GM12878 (cell line): ENCODE measurements at regions not wholly inside any gene's neighbourhood (a gene's known extent, or its start where the extent isn't known, plus 50 kb on each side); places are given as distances from the start of the nearest gene placed in this dataset.

ENCODE experiments used
- ATAC-seq: fragments of 200-7000 bp; cut with Tn5 transposase; 3 replicates; pipeline ENCODE4 v1.9.1; 2020; ENCODE audit warnings: mild to moderate bottlenecking, moderate library complexity
- BruUV-seq: library from RNA; stranded (reverse); fragments of 400-500 nt; replicated peaks from 2 replicates; lab custom pipeline; 2021; lab: Mats Ljungman, UMichigan
- CTCF ChIA-PET: fragments of 300-600 bp; sonication (Branson Sonifier 250); formaldehyde crosslinking; extraction: SDS; loops from one replicate; lab custom pipeline; 2021; ENCODE audit warnings: inconsistent platforms; lab: Yijun Ruan, JAX
- POLR2A ChIA-PET: fragments of 350-600 bp; formaldehyde crosslinking; extraction: SDS; loops from one replicate; lab custom pipeline; 2021; ENCODE audit warnings: inconsistent platforms; lab: Charles Lee
- RAD21 ChIA-PET: fragments of 300-600 bp; sonication (Branson Sonifier 250); formaldehyde crosslinking; loops from one replicate; lab custom pipeline; 2023; ENCODE audit warnings: antibody characterized with exemption; ENCODE audit not compliant: unreplicated experiment; lab: Charles Lee
- SMC1A ChIA-PET: fragments of 300-600 bp; sonication (Branson Sonifier 250); formaldehyde crosslinking; loops from one replicate; lab custom pipeline; 2023; ENCODE audit not compliant: unreplicated experiment, uncharacterized antibody; lab: Charles Lee
- DNase-seq: peaks from one replicate; pipeline ENCODE4 v3.0.0-alpha.2; 2011; ENCODE audit warnings: low read depth, low spot score
- FAIRE-seq: peaks from 3 replicates; lab custom pipeline; 2011; peaks lifted over from hg19 to GRCh38; lab: Jason Lieb, UNC
- H2AFZ ChIP-seq: 2 replicates; pipeline ENCODE4 v1.6.0; 2011; ENCODE audit warnings: low read depth, low read length, control low read depth; ENCODE audit not compliant: control insufficient read depth
- H3K27ac ChIP-seq: 2 replicates; pipeline ENCODE4 v1.5.1; 2011; ENCODE audit warnings: control low read depth; ENCODE audit not compliant: control insufficient read depth, insufficient read depth
- H3K27me3 ChIP-seq, 2 experiments: replicated peaks in 1 of 2; 2 replicates each; pipeline versions ENCODE4 v1.6.0 to v1.6.1; 2011; ENCODE audit warnings: low read length in 1 of 2; ENCODE audit not compliant: control insufficient read depth in 2 of 2, insufficient read depth in 2 of 2
- H3K36me3 ChIP-seq, 2 experiments: 2 replicates each; pipeline ENCODE4 v1.5.1; 2011; ENCODE audit warnings: low read length in 1 of 2; ENCODE audit not compliant: control insufficient read depth in 2 of 2, insufficient read depth in 2 of 2
- H3K4me1 ChIP-seq: 2 replicates; pipeline ENCODE4 v1.6.1; 2011; ENCODE audit warnings: mild to moderate bottlenecking, low read length, moderate library complexity, mixed read lengths; ENCODE audit not compliant: control insufficient read depth, insufficient read depth
- H3K4me2 ChIP-seq: 2 replicates; pipeline ENCODE4 v1.6.0; 2011; ENCODE audit warnings: control low read depth; ENCODE audit not compliant: control insufficient read depth, insufficient read depth
- H3K4me3 ChIP-seq: fragments of 200-600 bp; sonication (generic); 2 replicates; pipeline ENCODE4 v1.5.1; 2016
- H3K79me2 ChIP-seq: 2 replicates; pipeline ENCODE4 v1.6.0; 2011; ENCODE audit warnings: low read length; ENCODE audit not compliant: control insufficient read depth, insufficient read depth
- H3K9ac ChIP-seq: 2 replicates; pipeline ENCODE4 v1.8.0; 2011; ENCODE audit warnings: low read length, control low read depth, mixed read lengths; ENCODE audit not compliant: control insufficient read depth, insufficient read depth
- H3K9me3 ChIP-seq: replicated peaks from 3 replicates; pipeline ENCODE4 v1.5.1; 2011; ENCODE audit warnings: mild to moderate bottlenecking, low read length; ENCODE audit not compliant: control insufficient read depth, insufficient read depth
- H4K20me1 ChIP-seq: 2 replicates; pipeline ENCODE4 v1.6.0; 2011; ENCODE audit not compliant: control insufficient read depth, insufficient read depth
- BCL11A ChIP-seq: IDR thresholded peaks from 2 replicates; pipeline ENCODE4 v1.6.1; 2011; ENCODE audit warnings: low read depth, low read length
- BMI1 ChIP-seq: fragments of 450-650 bp; IDR thresholded peaks from 2 replicates; pipeline ENCODE4 v1.6.1; 2016; ENCODE audit warnings: mild to moderate bottlenecking, moderate library complexity, borderline replicate concordance
- CBX5 ChIP-seq: sonication (generic); IDR thresholded peaks from 2 replicates; pipeline ENCODE4 v1.6.1; 2016; ENCODE audit warnings: low read depth, moderate library complexity, mild to moderate bottlenecking, inconsistent platforms
- CHD2 ChIP-seq: IDR thresholded peaks from 2 replicates; pipeline ENCODE4 v1.6.1; 2011; ENCODE audit warnings: low read depth, low read length, improper control_type of control experiment, borderline replicate concordance
- FOS ChIP-seq: IDR thresholded peaks from 3 replicates; pipeline ENCODE4 v1.6.1; 2011; ENCODE audit warnings: borderline replicate concordance; ENCODE audit not compliant: insufficient read length; ENCODE audit errors: extremely low read depth
- FOXM1 ChIP-seq: IDR thresholded peaks from 2 replicates; pipeline ENCODE4 v1.6.1; 2012; ENCODE audit warnings: low read depth, mild to moderate bottlenecking, inconsistent platforms, low read length, moderate library complexity
- IKZF2 ChIP-seq, 2 experiments: fragments of 450-650 bp; IDR thresholded peaks; 2 replicates each; pipeline ENCODE4 v1.6.1; 2017; ENCODE audit warnings: mild to moderate bottlenecking in 2 of 2, moderate library complexity in 2 of 2
- KAT2A ChIP-seq: conservative IDR thresholded peaks from 2 replicates; pipeline ENCODE4 v1.6.1; 2011; ENCODE audit warnings: low read depth, low read length; ENCODE audit not compliant: control insufficient read depth
- NBN ChIP-seq: fragments of 450-650 bp; IDR thresholded peaks from 2 replicates; pipeline ENCODE4 v1.6.1; 2016
- RAD21 ChIP-seq: IDR thresholded peaks from 2 replicates; pipeline ENCODE4 v1.6.1; 2011; ENCODE audit warnings: mild to moderate bottlenecking, low read depth, low read length, moderate library complexity; ENCODE audit not compliant: insufficient read depth
- RFX5 ChIP-seq: IDR thresholded peaks from 2 replicates; pipeline ENCODE4 v1.6.1; 2011; ENCODE audit warnings: low read depth, low read length, improper control_type of control experiment
- SKIL ChIP-seq: fragments of 450-650 bp; IDR thresholded peaks from 2 replicates; pipeline ENCODE4 v1.6.1; 2017; ENCODE audit warnings: mild to moderate bottlenecking, low read depth, inconsistent platforms; ENCODE audit not compliant: poor library complexity, severe bottlenecking
- TBL1XR1 ChIP-seq: IDR thresholded peaks from 2 replicates; pipeline ENCODE4 v1.6.1; 2012; ENCODE audit warnings: low read depth, low read length, improper control_type of control experiment
- WGBS: methylation state at CpG from one replicate; pipeline ENCODE4 v1.1.6; 2016; ENCODE audit warnings: low lambda C conversion rate; ENCODE audit not compliant: insufficient replicate concordance, insufficient coverage; ENCODE audit errors: missing lambda C conversion rate; 5-methylcytosine and 5-hydroxymethylcytosine counted together
- in situ Hi-C: fragments of 300-500 bp; cut with MboI; formaldehyde crosslinking; loops from 9 replicates; pipeline ENCODE4 v1.14.3; 2018; ENCODE audit warnings: mixed read lengths
- intact Hi-C: fragments of 100-400 bp; cut with micrococcal nuclease; formaldehyde crosslinking; loops from one replicate; pipeline ENCODE4 v1.14.2; 2022; ENCODE audit not compliant: unreplicated experiment

- Histone ChIP-seq H4K20me1 (no peaks in the 10 kb centered on the region), H3K9me3 (no peaks in the 10 kb centered on the region), H2AFZ (no peak overlapping the region), H3K4me3 (no peak overlapping the region), H3K36me3 (no peaks in the 10 kb centered on the region), H3K4me1 (no peaks in the 10 kb centered on the region), H3K27ac (no peak overlapping the region), H3K9ac (no peak overlapping the region), H3K79me2 (no peaks in the 10 kb centered on the region), H3K27me3 (no peaks in the 10 kb centered on the region), H3K4me2 (no peak overlapping the region)
- ChIA-PET POLR2A (no interaction called here), RAD21 (no interaction called here), SMC1A (no interaction called here), CTCF (no interaction called here)
- DNase-seq, result no peak
- in situ Hi-C loops, result no loop called here
- TF ChIP-seq FOS (no peak), RFX5 (no peak), BMI1 (no peak), SKIL (no peak), RAD21 (no peak), IKZF2 (IDR thresholded peaks at IDR 0.05) (no peak), CHD2 (no peak), FOXM1 (no peak), CBX5 (no peak), KAT2A (no peak), BCL11A (no peak), NBN (no peak), TBL1XR1 (no peak)
- FAIRE-seq, result no peak
- 33% methylated on average over 2 of the region's 2 CpGs for WGBS
- intact Hi-C loops, result no loop called here
- no TSS peak for BruUV-seq
- ATAC-seq, result no peak
These were observed 128.0 kb upstream of the CACUL1 start for GRCh38 chr10:118882741-118883140.
